Endothelial cell (in vitro differentiated cells): ENCODE measurements at regions not wholly inside any gene's neighbourhood (a gene's known extent, or its start where the extent isn't known, plus 50 kb on each side); places are given as distances from the start of the nearest gene placed in this dataset.

ENCODE experiments used
- DNase-seq: peaks from one replicate; pipeline ENCODE4 v3.0.0; 2021; ENCODE audit warnings: low spot score
- H3K27ac Mint-ChIP-seq: one replicate; pipeline ENCODE4 v1.8.0; 2021; ENCODE audit warnings: mixed read lengths, inconsistent platforms; ENCODE audit not compliant: unreplicated experiment
- H3K27me3 Mint-ChIP-seq: one replicate; pipeline ENCODE4 v1.8.0; 2021; ENCODE audit warnings: mild to moderate bottlenecking, moderate library complexity, mixed read lengths, inconsistent platforms; ENCODE audit not compliant: unreplicated experiment
- H3K36me3 Mint-ChIP-seq: one replicate; pipeline ENCODE4 v1.8.0; 2021; ENCODE audit warnings: mild to moderate bottlenecking, low read depth, mixed read lengths, inconsistent platforms; ENCODE audit not compliant: unreplicated experiment
- H3K4me1 Mint-ChIP-seq: one replicate; pipeline ENCODE4 v1.8.0; 2021; ENCODE audit warnings: mild to moderate bottlenecking, mixed read lengths, inconsistent platforms; ENCODE audit not compliant: unreplicated experiment
- H3K4me3 Mint-ChIP-seq: one replicate; pipeline ENCODE4 v1.8.0; 2021; ENCODE audit warnings: mild to moderate bottlenecking, mixed read lengths, inconsistent platforms; ENCODE audit not compliant: unreplicated experiment
- H3K9me3 Mint-ChIP-seq: one replicate; pipeline ENCODE4 v1.8.0; 2021; ENCODE audit warnings: mixed read lengths, inconsistent platforms; ENCODE audit not compliant: unreplicated experiment
- TF ChIP-seq, protein P1 (sequence below): fragments of 200-600 bp; sonication (generic); IDR thresholded peaks from one replicate; pipeline ENCODE4 v1.5.0; 2021; ENCODE audit warnings: antibody characterized with exemption; ENCODE audit not compliant: unreplicated experiment

DNA sequence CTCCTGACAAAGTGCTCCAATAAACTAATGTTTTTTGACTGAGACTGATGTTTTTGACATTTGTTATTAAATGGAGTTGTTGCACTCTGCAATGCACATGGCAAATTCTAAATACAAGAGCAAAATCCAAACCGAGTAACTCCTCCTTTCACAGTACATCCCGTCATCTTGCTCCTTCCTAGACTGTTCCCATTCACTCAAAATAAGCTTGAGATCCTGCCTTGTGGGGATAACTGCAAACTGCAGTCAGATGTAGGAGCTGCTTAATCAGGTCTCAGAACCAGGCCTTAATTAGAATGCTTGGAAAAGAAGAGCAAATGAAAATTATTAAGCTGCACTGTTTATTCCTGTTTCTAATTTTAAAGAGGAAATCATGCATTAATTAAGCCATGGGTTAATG is 134.8 kb upstream of the SPRY2 start:
- DNase-seq = no peak
- Mint-ChIP-seq H3K4me1 (peaks cover under 1% of the 10 kb centered on the region), H3K9me3 (no peaks in the 10 kb centered on the region), H3K36me3 (no peaks in the 10 kb centered on the region), H3K4me3 (no peak overlapping the region), H3K27ac (no peak overlapping the region), H3K27me3 (no peaks in the 10 kb centered on the region)
- TF ChIP-seq, protein P1, sequence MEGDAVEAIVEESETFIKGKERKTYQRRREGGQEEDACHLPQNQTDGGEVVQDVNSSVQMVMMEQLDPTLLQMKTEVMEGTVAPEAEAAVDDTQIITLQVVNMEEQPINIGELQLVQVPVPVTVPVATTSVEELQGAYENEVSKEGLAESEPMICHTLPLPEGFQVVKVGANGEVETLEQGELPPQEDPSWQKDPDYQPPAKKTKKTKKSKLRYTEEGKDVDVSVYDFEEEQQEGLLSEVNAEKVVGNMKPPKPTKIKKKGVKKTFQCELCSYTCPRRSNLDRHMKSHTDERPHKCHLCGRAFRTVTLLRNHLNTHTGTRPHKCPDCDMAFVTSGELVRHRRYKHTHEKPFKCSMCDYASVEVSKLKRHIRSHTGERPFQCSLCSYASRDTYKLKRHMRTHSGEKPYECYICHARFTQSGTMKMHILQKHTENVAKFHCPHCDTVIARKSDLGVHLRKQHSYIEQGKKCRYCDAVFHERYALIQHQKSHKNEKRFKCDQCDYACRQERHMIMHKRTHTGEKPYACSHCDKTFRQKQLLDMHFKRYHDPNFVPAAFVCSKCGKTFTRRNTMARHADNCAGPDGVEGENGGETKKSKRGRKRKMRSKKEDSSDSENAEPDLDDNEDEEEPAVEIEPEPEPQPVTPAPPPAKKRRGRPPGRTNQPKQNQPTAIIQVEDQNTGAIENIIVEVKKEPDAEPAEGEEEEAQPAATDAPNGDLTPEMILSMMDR = no peak

DNA sequence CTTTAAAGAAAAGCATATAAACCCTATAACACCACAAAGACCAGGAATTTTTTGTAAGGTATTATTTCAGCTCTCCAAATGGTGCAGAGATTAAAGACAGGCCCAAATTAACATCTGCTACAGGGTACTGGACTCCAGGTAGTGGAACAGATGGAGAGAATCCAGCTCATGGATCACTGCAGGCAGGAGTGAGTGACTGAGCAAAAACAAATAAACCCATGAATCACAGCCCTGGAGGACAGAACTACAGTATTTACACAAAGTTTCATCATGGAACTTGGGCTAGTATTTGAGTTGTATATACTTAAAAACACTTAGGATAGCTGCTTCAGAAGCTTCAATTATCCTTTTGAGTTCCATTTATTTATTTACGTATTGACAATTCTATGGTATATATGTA is 132.8 kb upstream of the SPRY2 start:
- H3K27ac Mint-ChIP-seq = no peak overlapping the region

DNA sequence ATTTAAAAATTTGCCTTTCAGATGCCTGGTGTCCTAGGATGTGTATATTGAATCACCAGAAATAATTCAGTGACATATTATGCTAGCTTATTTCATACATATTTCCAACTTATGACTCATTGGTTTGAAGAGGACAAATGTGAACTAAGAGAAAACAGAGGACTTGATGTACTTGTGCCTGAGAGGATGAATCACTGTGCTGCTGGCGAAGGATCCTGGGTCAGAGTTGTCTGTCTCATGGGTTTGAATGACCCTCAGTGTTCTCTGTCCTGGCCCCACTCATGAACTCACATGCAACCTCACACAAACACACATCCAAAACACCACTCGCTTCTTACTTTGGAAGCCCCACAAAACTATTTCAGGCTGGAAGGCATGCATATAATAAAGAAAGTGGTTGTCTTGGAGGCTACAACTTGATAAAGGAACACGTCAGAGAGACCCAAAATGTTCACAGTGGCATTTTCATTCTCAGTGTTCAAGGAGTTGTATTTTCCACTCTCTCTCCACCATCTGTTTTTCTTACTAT is 129.0 kb upstream of the SPRY2 start:
- TF ChIP-seq, protein P1 = no peak
- H3K4me3 Mint-ChIP-seq = no peak overlapping the region
- peaks cover 3% of the 10 kb centered on the region for H3K27me3 Mint-ChIP-seq
- no peaks in the 10 kb centered on the region for H3K36me3 Mint-ChIP-seq
- no peaks in the 10 kb centered on the region for H3K9me3 Mint-ChIP-seq
- H3K27ac Mint-ChIP-seq = no peak overlapping the region
- peaks cover 5% of the 10 kb centered on the region for H3K4me1 Mint-ChIP-seq
- no peak for DNase-seq

More for the DNA sequence above, 132.8 kb upstream of the SPRY2 start:
- DNase-seq = no peak
- Mint-ChIP-seq H3K9me3 (no peaks in the 10 kb centered on the region), H3K4me1 (peaks cover 5% of the 10 kb centered on the region), H3K4me3 (no peak overlapping the region), H3K27me3 (no peaks in the 10 kb centered on the region), H3K36me3 (no peaks in the 10 kb centered on the region)
- TF ChIP-seq, protein P1 = no peak

DNA sequence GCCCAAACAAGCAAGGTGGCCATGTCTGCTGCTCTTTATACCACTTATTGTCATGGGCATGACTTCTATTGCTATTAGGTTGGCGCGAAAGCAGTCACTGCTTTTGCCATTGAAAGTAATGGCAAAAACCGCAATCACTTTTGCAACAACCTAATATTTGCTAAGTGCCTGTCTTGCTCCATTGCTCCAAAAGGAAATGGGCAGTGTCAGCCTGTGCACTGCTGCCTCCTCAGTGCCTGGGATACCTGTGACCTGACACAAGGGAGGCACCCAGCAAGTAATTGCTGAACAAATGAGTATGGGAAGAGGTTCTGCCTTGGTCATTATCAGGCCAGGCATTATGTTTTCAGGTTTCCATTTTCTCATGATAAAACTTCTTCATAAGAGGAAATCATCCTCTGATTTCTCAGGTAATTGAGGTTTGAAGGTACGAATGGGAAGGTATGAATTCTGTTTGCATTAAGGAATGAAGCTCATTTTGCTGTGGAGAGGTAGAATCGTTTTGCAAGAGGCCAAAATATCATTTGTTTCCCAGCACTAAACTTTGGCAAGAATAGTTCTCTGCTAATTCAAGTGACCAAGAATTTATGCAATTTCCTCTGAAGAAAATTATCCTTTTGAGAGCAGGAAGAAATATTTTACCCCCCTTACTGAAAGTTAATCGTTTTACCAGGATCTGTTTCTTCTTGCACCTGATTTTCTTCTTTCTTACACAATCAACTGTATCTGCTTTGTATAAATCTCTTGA is 128.4 kb upstream of the SPRY2 start:
- no peaks in the 10 kb centered on the region for H3K36me3 Mint-ChIP-seq
- H3K27me3 Mint-ChIP-seq = peaks cover 3% of the 10 kb centered on the region
- no peak overlapping the region for H3K4me3 Mint-ChIP-seq
- peaks cover 5% of the 10 kb centered on the region for H3K4me1 Mint-ChIP-seq
- H3K9me3 Mint-ChIP-seq = no peaks in the 10 kb centered on the region
- H3K27ac Mint-ChIP-seq = no peak overlapping the region
- no peak for DNase-seq
- TF ChIP-seq, protein P1 = no peak

DNA sequence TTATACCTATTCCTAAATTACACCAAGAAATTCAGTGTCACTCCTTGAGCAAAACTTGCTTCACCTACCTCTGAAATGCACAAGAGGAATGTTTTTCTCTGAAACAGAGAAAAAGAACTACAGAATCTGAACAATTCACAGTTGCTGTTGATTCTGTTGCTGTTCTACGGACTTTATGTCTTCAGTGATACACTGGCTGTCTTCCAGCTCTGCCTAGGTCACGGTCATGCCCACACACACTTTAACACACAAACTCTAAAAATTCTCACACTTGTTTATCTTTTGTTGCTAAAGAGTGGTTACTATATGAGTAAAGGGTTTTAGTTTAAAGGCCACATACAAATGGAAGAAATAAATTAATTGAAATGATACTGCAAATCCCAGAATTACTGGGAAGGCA is 124.4 kb upstream of the SPRY2 start:
- no peak overlapping the region for H3K4me3 Mint-ChIP-seq
- H3K27ac Mint-ChIP-seq = no peak overlapping the region
- TF ChIP-seq, protein P1 = no peak
- no peak for DNase-seq
- H3K36me3 Mint-ChIP-seq = no peaks in the 10 kb centered on the region
- peaks cover 3% of the 10 kb centered on the region for H3K27me3 Mint-ChIP-seq
- no peaks in the 10 kb centered on the region for H3K9me3 Mint-ChIP-seq
- peaks cover 1% of the 10 kb centered on the region for H3K4me1 Mint-ChIP-seq
